Dendritic cell treated with granulocyte-macrophage colony-stimulating factor and Interleukin-4, amounts not matched to agents 40 ng/mL and 50 ng/mL, for 4 days (primary cell): ENCODE measurements at regions not wholly inside any gene's neighbourhood (a gene's known extent, or its start where the extent isn't known, plus 50 kb on each side); places are given as distances from the start of the nearest gene placed in this dataset.
"Not testable (repeated sequence)": the region's sequence is repeated elsewhere in the genome, so short reads cannot be mapped to it uniquely, and the experiment has no call there.

Source experiments
- H3K27ac Mint-ChIP-seq: one replicate; pipeline ENCODE4 v1.8.0; 2022; ENCODE audit warnings: mild to moderate bottlenecking, mixed read lengths
- H3K27me3 Mint-ChIP-seq: one replicate; pipeline ENCODE4 v1.8.0; 2022; ENCODE audit warnings: mild to moderate bottlenecking, mixed read lengths
- H3K36me3 Mint-ChIP-seq: one replicate; pipeline ENCODE4 v1.8.0; 2022; ENCODE audit warnings: low read depth, mixed read lengths
- H3K4me1 Mint-ChIP-seq: one replicate; pipeline ENCODE4 v1.8.0; 2022; ENCODE audit warnings: low read depth, mixed read lengths
- H3K4me3 Mint-ChIP-seq: one replicate; pipeline ENCODE4 v1.8.0; 2022; ENCODE audit warnings: mild to moderate bottlenecking, moderate library complexity, mixed read lengths
- H3K9me3 Mint-ChIP-seq: one replicate; pipeline ENCODE4 v1.8.0; 2022; ENCODE audit warnings: mixed read lengths
- intact Hi-C: fragments of 100-400 bp; cut with micrococcal nuclease; formaldehyde crosslinking; loops from one replicate; pipeline ENCODE4 v1.15.0; 2022

DNA sequence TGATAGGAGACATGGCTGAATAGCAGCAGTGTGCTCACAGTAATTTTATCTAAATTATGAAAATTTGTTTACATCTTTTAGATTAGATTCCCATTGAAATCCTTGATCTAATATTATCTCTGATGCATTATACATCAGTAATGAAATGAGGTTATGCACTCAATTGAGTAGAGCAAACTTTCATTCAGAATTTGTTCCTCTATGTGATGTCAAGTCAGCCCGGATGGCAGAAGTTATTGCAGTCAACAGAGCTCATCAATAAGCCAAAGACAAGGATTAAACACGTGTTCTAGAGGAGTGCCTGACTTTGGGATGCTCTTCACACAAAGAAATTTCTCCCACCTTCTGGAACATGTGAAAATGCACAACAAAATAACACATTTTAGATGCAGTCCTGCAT lies 688.8 kb downstream of the TMEM121 start:
- no peaks in the 10 kb centered on the region for H3K36me3 Mint-ChIP-seq
- H3K4me3 Mint-ChIP-seq: no peak overlapping the region
- no peaks in the 10 kb centered on the region for H3K4me1 Mint-ChIP-seq
- H3K27ac Mint-ChIP-seq: no peak overlapping the region
- H3K9me3 Mint-ChIP-seq: no peaks in the 10 kb centered on the region
- H3K27me3 Mint-ChIP-seq: no peaks in the 10 kb centered on the region
- intact Hi-C loops: no loop called here

- H3K9me3 Mint-ChIP-seq: no peaks in the 10 kb centered on the region
- H3K27me3 Mint-ChIP-seq: no peaks in the 10 kb centered on the region
- H3K4me1 Mint-ChIP-seq: peaks cover 1% of the 10 kb centered on the region
- no peak overlapping the region for H3K27ac Mint-ChIP-seq
- H3K36me3 Mint-ChIP-seq: no peaks in the 10 kb centered on the region
- no peak overlapping the region for H3K4me3 Mint-ChIP-seq
- intact Hi-C loops: no loop called here
Measured at GRCh38 chr14:106216679-106217078, 690.3 kb downstream of the TMEM121 start.

GRCh38 chr14:106218174-106218573 lies 691.8 kb downstream of the TMEM121 start:
- Mint-ChIP-seq H3K9me3 (no peaks in the 10 kb centered on the region), H3K36me3 (no peaks in the 10 kb centered on the region)
- intact Hi-C loops: no loop called here

DNA sequence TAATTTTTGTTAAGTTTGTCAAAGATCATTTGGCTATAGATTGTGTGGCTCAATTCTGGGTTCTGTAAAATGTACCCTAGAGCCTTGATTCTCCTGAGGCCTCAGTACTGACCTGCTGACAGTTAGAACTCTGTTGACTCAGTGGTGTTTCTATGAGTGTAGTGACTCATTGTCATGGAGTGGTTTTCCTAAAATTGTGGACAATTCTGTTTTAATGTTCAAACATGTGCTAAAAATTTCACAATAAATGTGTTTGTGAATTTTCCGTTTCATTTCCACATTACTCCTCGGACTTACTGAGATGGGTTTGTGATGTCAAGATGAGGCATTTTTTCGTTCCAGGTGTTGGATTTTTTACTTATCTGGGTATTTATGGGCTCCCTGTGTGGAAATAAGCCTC lies 695.9 kb downstream of the TMEM121 start:
- H3K27me3 Mint-ChIP-seq: no peaks in the 10 kb centered on the region
- peaks cover 21% of the 10 kb centered on the region for H3K4me1 Mint-ChIP-seq
- no peaks in the 10 kb centered on the region for H3K9me3 Mint-ChIP-seq
- H3K4me3 Mint-ChIP-seq: no peak overlapping the region
- no peaks in the 10 kb centered on the region for H3K36me3 Mint-ChIP-seq
- intact Hi-C loops: no loop called here
- H3K27ac Mint-ChIP-seq: no peak overlapping the region

More at GRCh38 chr14:106218174-106218573, 691.8 kb downstream of the TMEM121 start:
- no peak overlapping the region for H3K4me3 Mint-ChIP-seq
- no peak overlapping the region for H3K27ac Mint-ChIP-seq
- H3K27me3 Mint-ChIP-seq: no peaks in the 10 kb centered on the region
- peaks cover 8% of the 10 kb centered on the region for H3K4me1 Mint-ChIP-seq

DNA sequence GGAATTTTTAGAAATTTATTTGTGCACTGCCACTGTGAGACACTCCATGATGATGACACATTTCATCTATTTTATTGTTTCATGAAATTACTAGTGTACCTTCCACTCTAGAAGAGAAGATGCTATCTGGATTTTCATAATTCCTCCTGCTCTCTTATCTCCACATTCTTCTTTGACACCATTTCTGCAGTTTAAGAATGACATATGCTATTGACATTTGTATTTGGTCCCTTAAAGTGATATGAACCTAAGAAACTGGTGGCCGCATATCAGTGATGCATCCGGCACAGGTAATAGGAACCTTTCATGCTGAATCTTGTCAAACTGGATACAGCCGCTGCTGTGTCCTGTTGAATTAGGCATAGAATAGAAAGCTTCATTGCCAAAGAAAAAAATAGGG lies 696.3 kb downstream of the TMEM121 start:
- H3K4me3 Mint-ChIP-seq: no peak overlapping the region
- H3K27me3 Mint-ChIP-seq: no peaks in the 10 kb centered on the region
- H3K36me3 Mint-ChIP-seq: no peaks in the 10 kb centered on the region
- no peaks in the 10 kb centered on the region for H3K9me3 Mint-ChIP-seq
- intact Hi-C loops: no loop called here
- H3K4me1 Mint-ChIP-seq: peaks cover 21% of the 10 kb centered on the region
- no peak overlapping the region for H3K27ac Mint-ChIP-seq

GRCh38 chr14:106227793-106228192 lies 701.4 kb downstream of the TMEM121 start:
- Mint-ChIP-seq H3K36me3 (no peaks in the 10 kb centered on the region), H3K27ac (no peak overlapping the region), H3K4me3 (no peak overlapping the region), H3K9me3 (no peaks in the 10 kb centered on the region), H3K4me1 (peaks cover 12% of the 10 kb centered on the region), H3K27me3 (no peaks in the 10 kb centered on the region)
- intact Hi-C loops: no loop called here

- peaks cover 2% of the 10 kb centered on the region for H3K27me3 Mint-ChIP-seq
- H3K4me1 Mint-ChIP-seq: peaks cover 12% of the 10 kb centered on the region
- H3K4me3 Mint-ChIP-seq: no peak overlapping the region
- H3K9me3 Mint-ChIP-seq: no peaks in the 10 kb centered on the region
- intact Hi-C loops: no loop called here
- no peak overlapping the region for H3K27ac Mint-ChIP-seq
- no peaks in the 10 kb centered on the region for H3K36me3 Mint-ChIP-seq
Measured at GRCh38 chr14:106228541-106229158, 702.3 kb downstream of the TMEM121 start.

GRCh38 chr14:106230071-106230470 lies 703.7 kb downstream of the TMEM121 start:
- no peak overlapping the region for H3K4me3 Mint-ChIP-seq
- H3K9me3 Mint-ChIP-seq: no peaks in the 10 kb centered on the region
- peaks cover 2% of the 10 kb centered on the region for H3K27me3 Mint-ChIP-seq
- intact Hi-C loops: no loop called here
- no peaks in the 10 kb centered on the region for H3K36me3 Mint-ChIP-seq
- H3K4me1 Mint-ChIP-seq: no peaks in the 10 kb centered on the region
- H3K27ac Mint-ChIP-seq: no peak overlapping the region

GRCh38 chr14:106233191-106233590 lies 706.8 kb downstream of the TMEM121 start:
- H3K4me1 Mint-ChIP-seq, H3K36me3 Mint-ChIP-seq, H3K9me3 Mint-ChIP-seq, H3K27me3 Mint-ChIP-seq, H3K27ac Mint-ChIP-seq, H3K4me3 Mint-ChIP-seq, intact Hi-C loops: not testable (repeated sequence)

GRCh38 chr14:106234525-106235254 lies 708.3 kb downstream of the TMEM121 start:
- H3K4me1 Mint-ChIP-seq, H3K27ac Mint-ChIP-seq, H3K36me3 Mint-ChIP-seq, H3K4me3 Mint-ChIP-seq, H3K9me3 Mint-ChIP-seq, H3K27me3 Mint-ChIP-seq, intact Hi-C loops: not testable (repeated sequence)

DNA sequence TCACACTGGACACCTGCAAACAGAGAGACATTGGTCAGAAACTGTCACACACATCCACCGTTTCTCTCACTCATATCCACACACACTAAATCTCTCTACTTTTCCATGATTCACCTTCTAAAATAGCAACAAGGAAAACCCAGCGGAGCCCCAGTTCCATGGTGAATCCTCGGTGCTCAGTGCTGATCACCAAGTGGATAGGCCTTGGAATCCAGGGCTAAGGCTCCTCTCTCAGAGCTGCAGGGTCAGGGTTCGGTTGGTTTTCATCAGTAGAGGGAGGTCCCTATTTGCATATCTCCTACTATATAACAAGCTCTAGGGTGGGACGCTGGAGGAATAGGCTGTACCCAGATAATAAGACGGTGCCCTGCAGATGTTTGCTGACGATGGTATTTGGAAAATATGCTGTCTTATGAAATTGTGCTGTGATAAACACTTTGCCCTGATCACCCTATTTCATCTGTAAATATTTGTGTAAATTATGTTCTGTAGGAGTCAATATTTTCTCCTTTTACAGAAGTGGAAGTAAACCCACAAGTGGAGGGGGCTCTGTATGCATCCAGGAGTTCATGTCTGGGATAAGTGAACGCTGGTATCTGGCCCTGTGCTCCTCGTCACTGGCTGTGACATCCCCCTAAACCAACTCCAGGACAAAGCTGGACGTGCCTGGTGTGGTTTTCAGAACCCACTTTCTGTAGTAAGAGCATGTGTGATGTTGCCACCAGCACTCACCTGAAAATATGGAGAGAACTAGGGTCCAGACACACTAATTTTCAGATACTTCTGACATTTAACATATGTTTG lies 709.2 kb downstream of the TMEM121 start:
- peaks cover 2% of the 10 kb centered on the region for H3K27me3 Mint-ChIP-seq
- no peaks in the 10 kb centered on the region for H3K9me3 Mint-ChIP-seq
- H3K4me1 Mint-ChIP-seq: no peaks in the 10 kb centered on the region
- no peak overlapping the region for H3K27ac Mint-ChIP-seq
- intact Hi-C loops: no loop called here
- H3K36me3 Mint-ChIP-seq: no peaks in the 10 kb centered on the region
- H3K4me3 Mint-ChIP-seq: no peak overlapping the region

DNA sequence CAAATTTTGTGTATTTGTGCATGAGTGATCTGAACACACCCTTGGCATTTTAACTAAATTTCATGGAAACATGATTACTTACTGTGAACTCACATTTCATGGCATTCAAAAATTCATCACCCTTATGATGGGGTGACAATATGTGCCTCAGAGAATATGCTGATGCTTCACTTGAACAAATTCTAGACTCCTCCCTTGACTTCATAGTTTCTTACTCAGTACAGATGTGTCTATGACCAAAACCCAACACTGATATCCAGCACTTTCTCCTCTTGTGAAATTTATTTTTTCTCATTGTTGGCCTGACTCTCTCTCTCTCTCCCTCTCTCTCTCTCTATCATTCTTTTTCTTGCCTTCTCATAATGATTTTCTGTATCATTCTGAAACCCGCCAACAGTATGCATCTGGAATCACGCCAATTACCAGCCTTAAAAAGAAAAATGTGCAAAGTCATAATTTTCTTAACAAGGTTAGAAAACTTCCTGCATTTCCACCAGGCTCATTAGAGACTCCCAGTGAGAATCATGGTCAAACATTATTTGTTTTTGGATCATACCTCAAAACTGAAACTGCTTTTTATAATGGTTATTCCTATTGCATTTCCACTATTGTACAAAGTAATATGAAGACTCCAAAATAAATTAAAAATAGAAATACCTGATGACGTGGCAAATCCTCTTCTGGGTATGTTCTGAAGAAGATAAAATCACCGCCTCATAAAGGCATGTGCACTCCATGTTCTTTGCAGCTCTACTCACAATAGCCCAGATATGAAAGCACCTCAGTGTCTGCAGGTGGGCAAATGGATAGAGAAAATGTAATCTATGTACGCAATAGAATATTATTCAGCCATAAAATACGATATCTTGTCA lies 722.2 kb downstream of the TMEM121 start:
- no peak overlapping the region for H3K4me3 Mint-ChIP-seq
- H3K4me1 Mint-ChIP-seq: peaks cover 10% of the 10 kb centered on the region
- intact Hi-C loops: no loop called here

DNA sequence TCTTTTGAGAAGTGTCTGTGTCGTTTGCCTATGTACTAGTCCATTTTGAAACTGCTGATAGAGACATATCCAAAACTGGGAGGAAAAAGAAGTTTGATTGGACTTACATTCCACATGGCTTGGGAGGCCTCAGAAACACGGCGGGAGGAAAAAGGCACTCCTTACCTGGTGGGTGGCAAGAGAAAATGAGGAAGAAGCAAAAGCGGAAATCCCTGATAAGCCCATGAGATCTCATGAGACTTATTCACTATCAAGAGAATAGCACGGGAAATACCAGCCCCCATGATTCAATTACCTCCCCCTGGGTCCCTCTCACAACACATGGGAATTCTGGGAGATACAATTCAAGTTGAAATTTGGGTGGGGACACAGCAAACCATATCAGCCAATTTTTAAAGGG lies 727.6 kb downstream of the TMEM121 start:
- H3K4me1 Mint-ChIP-seq, H3K27ac Mint-ChIP-seq, intact Hi-C loops, H3K36me3 Mint-ChIP-seq, H3K4me3 Mint-ChIP-seq, H3K9me3 Mint-ChIP-seq, H3K27me3 Mint-ChIP-seq: not testable (repeated sequence)

More for the DNA sequence above, 722.2 kb downstream of the TMEM121 start:
- Mint-ChIP-seq H3K27ac (no peak overlapping the region), H3K27me3 (no peaks in the 10 kb centered on the region), H3K9me3 (no peaks in the 10 kb centered on the region), H3K36me3 (no peaks in the 10 kb centered on the region)
